ENCODE measurements at regions not wholly inside any gene's neighbourhood (a gene's known extent, or its start where the extent isn't known, plus 50 kb on each side); places are given as distances from the start of the nearest gene placed in this dataset.

- TF ChIP-seq CTCF (IDR thresholded peaks at IDR 0.05): no peak
- no peak for TF ChIP-seq POLR2A (IDR thresholded peaks at IDR 0.05)
Observed at GRCh38 chr2:121136323-121136722, 148.7 kb downstream of the TFCP2L1 start.
